Colonic mucosa (tissue), 4 donors: ENCODE measurements at regions not wholly inside any gene's neighbourhood (a gene's known extent, or its start where the extent isn't known, plus 50 kb on each side); places are given as distances from the start of the nearest gene placed in this dataset.

Experiments used
- DNase-seq: peaks from one replicate; pipeline ENCODE4 v3.0.0-alpha.2; 2020
- H3K27ac ChIP-seq: fragments of 200-600 bp; one replicate; pipeline ENCODE4 v1.8.0; 2021
- H3K27me3 ChIP-seq: fragments of 200-600 bp; one replicate; pipeline ENCODE4 v1.8.0; 2021
- H3K36me3 ChIP-seq: fragments of 200-600 bp; one replicate; pipeline ENCODE4 v1.8.0; 2021
- H3K4me1 ChIP-seq: fragments of 200-600 bp; one replicate; pipeline ENCODE4 v1.8.0; 2021; ENCODE audit warnings: mild to moderate bottlenecking
- H3K4me3 ChIP-seq: fragments of 200-600 bp; one replicate; pipeline ENCODE4 v1.8.0; 2021
- H3K9ac ChIP-seq, 2 donors: one replicate each; pipeline ENCODE4 v1.7.0; 2013; ENCODE audit warnings: control low read depth in 2 of 2, low read depth in 2 of 2, low read length in 2 of 2
- H3K9me3 ChIP-seq: fragments of 200-600 bp; one replicate; pipeline ENCODE4 v1.8.0; 2021
- CTCF ChIP-seq: fragments of 200-600 bp; IDR thresholded peaks from one replicate; pipeline ENCODE4 v1.8.0; 2022; ENCODE audit warnings: antibody characterized with exemption, mild to moderate bottlenecking
- intact Hi-C: fragments of 100-400 bp; cut with DNase I; formaldehyde crosslinking; loops from one replicate; pipeline ENCODE4 v1.14.1; 2022
- donor health status: healthy.
- donor health status: DM: no; HTN: no; CAD: no.
- donor health status: DM: no; HTN: no; CAD: no.

GRCh38 chr15:36301947-36302346 is 277.5 kb upstream of the CDIN1 start:
- no peak for TF ChIP-seq CTCF

GRCh38 chr15:36313021-36313420 is 266.4 kb upstream of the CDIN1 start:
- no peaks in the 10 kb centered on the region for H3K9me3 ChIP-seq
- no peaks in the 10 kb centered on the region for H3K27me3 ChIP-seq
- no peak for TF ChIP-seq CTCF
- no peak overlapping the region for H3K4me3 ChIP-seq
- H3K36me3 ChIP-seq: no peaks in the 10 kb centered on the region
- H3K4me1 ChIP-seq: no peaks in the 10 kb centered on the region
- H3K9ac ChIP-seq: no peak overlapping the region
- intact Hi-C loops: no loop called here
- no peak overlapping the region for H3K27ac ChIP-seq
- DNase-seq: no peak

More at GRCh38 chr15:36301947-36302346, 277.5 kb upstream of the CDIN1 start:
- Histone ChIP-seq H3K4me1 (no peaks in the 10 kb centered on the region), H3K27me3 (no peaks in the 10 kb centered on the region), H3K9ac (no peak overlapping the region), H3K9me3 (no peaks in the 10 kb centered on the region), H3K36me3 (no peaks in the 10 kb centered on the region), H3K4me3 (no peak overlapping the region), H3K27ac (no peak overlapping the region)
- intact Hi-C loops: no loop called here
- no peak for DNase-seq

GRCh38 chr15:36313736-36314280 is 265.6 kb upstream of the CDIN1 start:
- no peak overlapping the region for H3K9ac ChIP-seq
- no peak for DNase-seq
- no peak for TF ChIP-seq CTCF
- H3K27me3 ChIP-seq: no peaks in the 10 kb centered on the region
- intact Hi-C loops: no loop called here
- H3K36me3 ChIP-seq: no peaks in the 10 kb centered on the region
- H3K27ac ChIP-seq: no peak overlapping the region
- no peak overlapping the region for H3K4me3 ChIP-seq
- no peaks in the 10 kb centered on the region for H3K9me3 ChIP-seq
- H3K4me1 ChIP-seq: no peaks in the 10 kb centered on the region

- H3K9ac ChIP-seq: no peak overlapping the region
- no peak for TF ChIP-seq CTCF
- no peaks in the 10 kb centered on the region for H3K27me3 ChIP-seq
- no peak overlapping the region for H3K27ac ChIP-seq
- no peak overlapping the region for H3K4me3 ChIP-seq
- DNase-seq: no peak
- intact Hi-C loops: no loop called here
- H3K36me3 ChIP-seq: no peaks in the 10 kb centered on the region
- H3K9me3 ChIP-seq: no peaks in the 10 kb centered on the region
- no peaks in the 10 kb centered on the region for H3K4me1 ChIP-seq
Observed at GRCh38 chr15:36315649-36316048, 263.8 kb upstream of the CDIN1 start.

GRCh38 chr15:36323615-36324014 is 255.8 kb upstream of the CDIN1 start:
- intact Hi-C loops: no loop called here
- no peak for TF ChIP-seq CTCF
- no peaks in the 10 kb centered on the region for H3K36me3 ChIP-seq

More at GRCh38 chr15:36323615-36324014, 255.8 kb upstream of the CDIN1 start:
- H3K27me3 ChIP-seq: no peaks in the 10 kb centered on the region
- H3K9me3 ChIP-seq: no peaks in the 10 kb centered on the region
- no peaks in the 10 kb centered on the region for H3K4me1 ChIP-seq
- no peak overlapping the region for H3K9ac ChIP-seq
- H3K27ac ChIP-seq: no peak overlapping the region
- no peak for DNase-seq
- no peak overlapping the region for H3K4me3 ChIP-seq
